Skeletal muscle satellite cell (primary cell): ENCODE measurements at regions not wholly inside any gene's neighbourhood (a gene's known extent, or its start where the extent isn't known, plus 50 kb on each side); places are given as distances from the start of the nearest gene placed in this dataset.
A peak's percentile ranks its signal among the peaks of the same experiment; 100 is the strongest.

Source experiments
- H3K27me3 ChIP-seq: 2 replicates; pipeline ENCODE4 v1.7.0; 2013; ENCODE audit warnings: low read length; ENCODE audit not compliant: control insufficient read depth, insufficient read depth
- H3K36me3 ChIP-seq: 2 replicates; pipeline ENCODE4 v1.7.0; 2013; ENCODE audit warnings: mild to moderate bottlenecking, control low read depth, low read length; ENCODE audit not compliant: insufficient read depth
- H3K4me1 ChIP-seq: 2 replicates; pipeline ENCODE4 v1.7.0; 2013; ENCODE audit warnings: low read length; ENCODE audit not compliant: control insufficient read depth, insufficient read depth
- H3K4me2 ChIP-seq: 2 replicates; pipeline ENCODE4 v1.7.0; 2013; ENCODE audit warnings: mild to moderate bottlenecking, low read length
- H3K4me3 ChIP-seq: 2 replicates; pipeline ENCODE4 v1.7.0; 2013; ENCODE audit warnings: low read length
- H3K9ac ChIP-seq: 2 replicates; pipeline ENCODE4 v1.7.0; 2013; ENCODE audit warnings: mild to moderate bottlenecking, low read depth, low read length, moderate library complexity
- H3K9me3 ChIP-seq: replicated peaks from 2 replicates; pipeline ENCODE4 v1.7.0; 2013; ENCODE audit warnings: mild to moderate bottlenecking, control low read depth, low read length

DNA sequence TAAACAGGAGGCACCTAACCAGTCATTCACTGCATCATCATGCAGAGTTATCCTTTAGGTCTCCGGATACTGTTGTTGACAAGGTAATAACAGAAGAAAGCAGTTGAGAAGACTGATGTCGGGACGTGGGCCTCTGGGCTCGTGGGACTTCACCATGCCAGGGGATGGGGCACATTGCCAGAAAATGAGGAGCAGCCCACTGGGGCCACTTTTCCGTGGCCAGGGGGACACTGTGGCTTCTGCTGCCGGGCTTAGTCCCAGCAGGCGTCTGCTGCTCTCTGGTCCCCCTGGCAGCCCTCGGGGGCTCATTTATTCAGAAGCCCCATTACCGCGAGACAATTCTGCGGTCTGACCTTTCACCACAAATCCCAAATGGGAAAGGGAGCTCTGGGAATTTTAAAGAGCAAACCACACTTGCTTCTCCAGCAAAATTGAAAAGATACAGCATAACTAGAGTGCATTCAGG, 201.2 kb downstream of the DAD1 start:
- Histone ChIP-seq H3K9me3 (no peaks in the 10 kb centered on the region), H3K9ac (no peak overlapping the region), H3K4me1 (no peaks in the 10 kb centered on the region), H3K4me2 (no peak overlapping the region), H3K36me3 (no peaks in the 10 kb centered on the region), H3K27me3 (peaks cover 59% of the 10 kb centered on the region), H3K4me3 (no peak overlapping the region)

GRCh38 chr14:22386924-22387775, 201.9 kb downstream of the DAD1 start:
- H3K4me3 ChIP-seq = no peak overlapping the region
- no peaks in the 10 kb centered on the region for H3K36me3 ChIP-seq
- H3K27me3 ChIP-seq = peaks cover 55% of the 10 kb centered on the region
- no peaks in the 10 kb centered on the region for H3K4me1 ChIP-seq
- H3K9me3 ChIP-seq = no peaks in the 10 kb centered on the region
- no peak overlapping the region for H3K9ac ChIP-seq
- no peak overlapping the region for H3K4me2 ChIP-seq

DNA sequence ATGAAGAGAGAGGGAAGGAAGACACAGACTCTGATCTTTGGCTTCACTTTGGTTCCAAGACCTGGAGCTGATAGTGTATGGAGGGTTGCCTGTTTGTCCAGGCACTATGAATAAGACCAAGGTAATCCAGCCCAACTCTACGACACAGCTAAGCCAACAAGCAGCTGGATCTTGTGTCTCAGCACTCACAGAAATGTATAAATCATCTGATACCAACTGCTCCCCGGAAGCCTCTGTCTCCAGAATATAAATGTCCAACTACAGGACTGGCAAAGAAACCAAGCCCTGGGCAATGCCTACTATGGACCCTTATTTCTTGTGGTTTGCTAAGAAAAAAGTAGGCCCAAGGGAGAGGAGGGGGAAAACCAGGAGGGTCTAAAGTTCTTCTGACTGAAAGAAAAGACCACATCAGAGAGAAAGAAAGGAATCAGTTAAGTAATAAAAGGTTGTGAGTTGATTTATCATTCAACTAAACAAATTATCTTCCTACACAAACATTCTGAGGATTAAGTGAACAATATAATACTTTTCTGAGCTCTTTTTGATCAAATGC, 204.0 kb downstream of the DAD1 start:
- Histone ChIP-seq H3K4me3 (no peak overlapping the region), H3K4me2 (no peak overlapping the region), H3K27me3 (peaks cover 40% of the 10 kb centered on the region), H3K4me1 (peaks cover 12% of the 10 kb centered on the region), H3K9ac (no peak overlapping the region), H3K36me3 (no peaks in the 10 kb centered on the region), H3K9me3 (no peaks in the 10 kb centered on the region)

DNA sequence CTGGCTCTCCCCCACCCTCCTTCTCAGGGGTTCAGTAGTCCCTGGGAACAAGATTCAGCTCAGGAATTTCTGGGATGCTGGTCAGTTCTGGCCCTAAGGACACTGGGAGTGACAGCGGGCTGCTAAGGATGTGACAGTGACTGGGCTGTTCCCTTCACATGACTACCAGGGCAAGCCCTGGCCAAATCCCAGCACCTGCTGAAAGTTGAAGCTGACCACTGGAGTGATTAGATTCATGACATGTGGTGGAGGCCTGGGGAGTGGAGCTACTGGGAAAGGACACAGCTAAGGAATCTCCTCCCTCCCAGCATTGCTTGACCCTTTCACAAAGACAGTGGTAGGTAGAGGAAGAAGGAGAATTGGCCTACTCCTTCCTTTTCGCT, 204.9 kb downstream of the DAD1 start:
- H3K4me2 ChIP-seq = no peak overlapping the region
- no peak overlapping the region for H3K9ac ChIP-seq
- no peaks in the 10 kb centered on the region for H3K36me3 ChIP-seq
- peaks cover 21% of the 10 kb centered on the region for H3K4me1 ChIP-seq
- H3K27me3 ChIP-seq = peaks cover 31% of the 10 kb centered on the region
- H3K4me3 ChIP-seq = no peak overlapping the region
- no peaks in the 10 kb centered on the region for H3K9me3 ChIP-seq

DNA sequence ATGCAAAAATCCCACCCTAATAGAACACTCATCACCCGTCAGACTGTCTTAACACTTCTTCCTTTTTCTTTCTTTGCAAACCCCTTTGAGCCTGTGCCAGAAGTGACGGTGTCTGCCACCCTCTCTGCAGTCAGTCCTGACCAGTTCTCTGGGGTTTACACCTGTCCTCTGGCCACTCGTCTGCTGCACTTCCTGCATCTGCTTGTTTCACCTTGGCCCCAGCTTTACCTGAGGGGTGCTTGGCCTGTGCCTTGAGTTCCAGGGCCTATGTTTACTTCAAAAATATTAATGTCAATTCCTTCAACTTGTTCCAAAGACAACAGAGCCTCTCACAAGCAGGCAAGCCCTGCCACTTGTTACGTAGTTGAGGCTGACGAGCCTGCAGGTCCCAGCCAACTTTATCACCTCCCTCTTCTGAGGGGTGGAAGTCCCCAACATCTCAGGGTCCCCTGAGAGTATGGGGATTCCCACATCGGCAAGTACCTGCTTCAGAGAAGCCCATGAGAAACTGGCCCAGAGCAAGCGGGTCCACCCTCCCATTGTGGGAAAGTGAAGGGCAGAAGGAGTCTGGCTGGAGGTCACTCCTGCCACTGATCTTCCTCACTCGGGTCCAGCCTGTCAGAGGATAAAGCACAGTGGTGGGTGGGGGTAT, 205.4 kb downstream of the DAD1 start:
- H3K4me1 ChIP-seq = peaks cover 21% of the 10 kb centered on the region
- H3K9me3 ChIP-seq = no peaks in the 10 kb centered on the region
- no peak overlapping the region for H3K4me2 ChIP-seq
- H3K36me3 ChIP-seq = no peaks in the 10 kb centered on the region
- H3K4me3 ChIP-seq = no peak overlapping the region
- H3K27me3 ChIP-seq = peaks cover 26% of the 10 kb centered on the region
- no peak overlapping the region for H3K9ac ChIP-seq

DNA sequence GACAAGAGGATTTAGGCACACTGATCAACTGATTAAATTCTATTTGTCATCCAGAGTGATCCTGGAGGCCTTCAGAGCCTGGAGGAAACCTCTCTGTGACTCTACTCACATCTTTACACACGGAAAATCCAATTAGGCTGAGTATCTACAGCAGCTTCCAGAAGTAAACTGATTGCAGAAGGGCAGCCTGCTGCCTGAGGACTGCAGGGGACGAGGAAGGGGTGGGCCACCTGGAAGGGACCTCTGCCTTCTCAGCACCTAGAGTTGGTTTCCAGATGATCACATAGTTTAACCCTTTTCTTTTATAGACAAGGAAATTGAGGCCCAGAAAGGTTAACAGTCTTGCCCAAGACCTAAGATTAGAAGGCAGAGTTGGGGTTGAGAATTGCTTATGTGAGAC, 206.1 kb downstream of the DAD1 start:
- H3K36me3 ChIP-seq = no peaks in the 10 kb centered on the region
- no peak overlapping the region for H3K9ac ChIP-seq
- H3K9me3 ChIP-seq = no peaks in the 10 kb centered on the region
- H3K4me1 ChIP-seq = peaks cover 21% of the 10 kb centered on the region
- no peak overlapping the region for H3K4me2 ChIP-seq
- H3K27me3 ChIP-seq = peaks cover 24% of the 10 kb centered on the region
- no peak overlapping the region for H3K4me3 ChIP-seq

- H3K4me2 ChIP-seq = no peak overlapping the region
- peaks cover 24% of the 10 kb centered on the region for H3K27me3 ChIP-seq
- H3K36me3 ChIP-seq = no peaks in the 10 kb centered on the region
- H3K4me3 ChIP-seq = no peak overlapping the region
- H3K9ac ChIP-seq = no peak overlapping the region
- peaks cover 21% of the 10 kb centered on the region for H3K4me1 ChIP-seq
- H3K9me3 ChIP-seq = no peaks in the 10 kb centered on the region
These were observed 206.6 kb downstream of the DAD1 start for GRCh38 chr14:22382395-22382794.

- no peak overlapping the region for H3K4me2 ChIP-seq
- H3K36me3 ChIP-seq = no peaks in the 10 kb centered on the region
- no peak overlapping the region for H3K4me3 ChIP-seq
- H3K27me3 ChIP-seq = peaks cover 25% of the 10 kb centered on the region
- H3K9ac ChIP-seq = no peak overlapping the region
- no peaks in the 10 kb centered on the region for H3K9me3 ChIP-seq
- H3K4me1 ChIP-seq = peaks cover 21% of the 10 kb centered on the region
These were observed 207.3 kb downstream of the DAD1 start for GRCh38 chr14:22381766-22382165.

GRCh38 chr14:22381408-22381760, 207.6 kb downstream of the DAD1 start:
- Histone ChIP-seq H3K36me3 (no peaks in the 10 kb centered on the region), H3K4me1 (peaks cover 21% of the 10 kb centered on the region), H3K4me2 (no peak overlapping the region)

DNA sequence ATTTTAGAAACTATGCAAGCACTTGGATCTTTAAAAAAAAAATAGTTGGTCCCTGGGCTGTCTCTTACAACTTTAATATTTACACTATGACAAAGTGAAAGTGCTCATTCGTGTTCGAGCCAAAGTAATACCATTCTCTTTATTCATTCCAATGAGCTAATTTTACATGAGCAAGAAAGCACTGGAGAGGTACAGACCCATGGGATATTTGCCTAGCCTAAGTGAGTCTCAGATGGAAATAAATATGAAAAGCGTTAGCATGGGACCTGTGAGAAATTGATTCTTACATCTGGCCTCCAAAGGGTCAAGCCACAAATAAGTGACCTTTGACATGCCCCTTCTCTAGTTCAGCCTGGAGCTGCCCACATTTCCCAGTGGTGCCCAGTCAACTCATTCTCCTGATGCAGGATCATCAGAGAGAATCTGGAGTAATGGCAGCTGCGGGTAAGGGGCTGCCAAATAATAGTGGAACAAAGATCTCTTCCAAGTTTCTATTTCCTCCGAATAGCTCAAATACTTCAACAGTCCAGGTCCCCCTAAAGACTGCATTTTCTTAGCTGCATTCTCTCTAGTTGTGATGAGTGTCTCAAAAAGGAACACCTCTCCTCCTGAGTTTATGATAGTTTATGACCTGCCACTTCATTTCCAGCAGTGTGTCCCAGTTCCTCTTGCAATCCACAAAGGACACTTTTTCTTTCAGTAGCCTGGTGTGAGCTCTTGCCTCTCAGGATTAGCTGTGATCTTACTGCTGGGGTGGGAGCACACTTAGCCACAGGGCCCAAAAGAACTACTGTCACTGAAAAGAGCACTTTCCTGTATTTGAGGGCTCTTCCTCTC, 208.2 kb downstream of the DAD1 start:
- peaks cover 19% of the 10 kb centered on the region for H3K27me3 ChIP-seq
- H3K4me1 ChIP-seq = peaks cover 21% of the 10 kb centered on the region
- no peak overlapping the region for H3K9ac ChIP-seq
- no peaks in the 10 kb centered on the region for H3K9me3 ChIP-seq
- peak overlapping the region; percentile 38 for H3K4me2 ChIP-seq
- H3K36me3 ChIP-seq = no peaks in the 10 kb centered on the region
- H3K4me3 ChIP-seq = peak overlapping the region; percentile 3

More at GRCh38 chr14:22381408-22381760, 207.6 kb downstream of the DAD1 start:
- Histone ChIP-seq H3K9ac (no peak overlapping the region), H3K9me3 (no peaks in the 10 kb centered on the region), H3K27me3 (peaks cover 25% of the 10 kb centered on the region), H3K4me3 (no peak overlapping the region)

DNA sequence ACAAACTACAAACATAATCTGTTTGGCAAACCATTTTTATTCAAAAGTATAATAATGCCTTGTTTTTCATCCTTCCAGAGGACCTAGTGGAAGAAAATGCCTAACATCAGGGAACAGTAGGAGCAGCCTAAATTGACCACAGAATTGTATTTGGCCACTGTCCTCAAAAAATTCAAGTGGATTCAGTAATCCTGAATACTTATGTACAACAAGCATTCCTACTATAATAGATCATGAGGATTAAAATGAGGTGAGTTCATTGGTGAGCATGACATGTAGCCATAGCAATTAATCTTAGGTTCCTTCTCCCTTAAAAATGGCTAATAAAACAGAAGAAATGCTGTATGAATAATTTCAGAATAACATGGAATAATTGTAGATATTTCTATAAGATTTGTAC, 209.3 kb downstream of the DAD1 start:
- Histone ChIP-seq H3K4me1 (peaks cover 21% of the 10 kb centered on the region), H3K9me3 (no peaks in the 10 kb centered on the region), H3K36me3 (no peaks in the 10 kb centered on the region), H3K4me3 (no peak overlapping the region), H3K9ac (no peak overlapping the region), H3K27me3 (peaks cover 10% of the 10 kb centered on the region), H3K4me2 (peak overlapping the region; percentile 38)
